ENCODE measurements at regions not wholly inside any gene's neighbourhood (a gene's known extent, or its start where the extent isn't known, plus 50 kb on each side); places are given as distances from the start of the nearest gene placed in this dataset.

GRCh38 chr9:118782790-118783463, 586.3 kb downstream of the BRINP1 start:
- no peaks in the 10 kb centered on the region for H3K9me3 ChIP-seq (ENCODE audit: control insufficient read depth, low read depth, low read length)
- DNase-seq (ENCODE audit: low read depth, low spot score) (no peak), FAIRE-seq (no peak)
- no peaks in the 10 kb centered on the region for H3K4me1 ChIP-seq (ENCODE audit: control insufficient read depth, extremely low read depth, insufficient read depth, low read length)
- H3K9me1 ChIP-seq (ENCODE audit: control insufficient read depth, extremely low read depth, insufficient read depth, low read length): no peaks in the 10 kb centered on the region
- H3K4me2 ChIP-seq (ENCODE audit: control insufficient read depth, extremely low read depth, insufficient read depth, low read depth, low read length): no peak overlapping the region
- no peaks in the 10 kb centered on the region for H3K36me3 ChIP-seq (ENCODE audit: control insufficient read depth in 2 of 2, extremely low read depth in 1 of 2, insufficient read depth in 2 of 2, low read length in 2 of 2)
- no peaks in the 10 kb centered on the region for H3K79me2 ChIP-seq (ENCODE audit: control insufficient read depth, insufficient read depth, low read length)
- no peak overlapping the region for H3K27ac ChIP-seq (ENCODE audit: control insufficient read depth, insufficient read depth, low read length)
- no peak overlapping the region for H2AFZ ChIP-seq (ENCODE audit: control insufficient read depth, low read length)
- no peak overlapping the region for H3K4me3 ChIP-seq (ENCODE audit: control insufficient read depth in 2 of 3, extremely low read depth in 1 of 3, insufficient read depth in 2 of 3, low read depth in 1 of 3, low read length in 3 of 3)
- dilution Hi-C loops (cut with MboI; ENCODE audit: extremely low pct_ligation_motif_present, low sequenced_read_pairs): no loop called here
- H4K20me1 ChIP-seq (ENCODE audit: control insufficient read depth, extremely low read depth, insufficient read depth, low read length): no peaks in the 10 kb centered on the region
- no peak overlapping the region for H3K9ac ChIP-seq (ENCODE audit: control insufficient read depth, extremely low read depth, insufficient read depth, low read length)
- no peaks in the 10 kb centered on the region for H3K27me3 ChIP-seq (ENCODE audit: control insufficient read depth, extremely low read depth, insufficient read depth, low read length)
- no peak for TF ChIP-seq EZH2 (IDR thresholded peaks at IDR 0.05; ENCODE audit: low read length)
- no peak for TF ChIP-seq CTCF (optimal IDR thresholded peaks at IDR 0.05 in 1 of 3, IDR thresholded peaks at IDR 0.05 in 1 of 3, conservative IDR thresholded peaks at IDR 0.05 in 1 of 3; ENCODE audit: extremely low read depth in 1 of 3, insufficient read depth in 2 of 3, low read length in 3 of 3)

- DNase-seq (ENCODE audit: low read depth, low spot score) (no peak), FAIRE-seq (no peak)
- H3K9me1 ChIP-seq (ENCODE audit: control insufficient read depth, extremely low read depth, insufficient read depth, low read length): no peaks in the 10 kb centered on the region
- no peaks in the 10 kb centered on the region for H3K27me3 ChIP-seq (ENCODE audit: control insufficient read depth, extremely low read depth, insufficient read depth, low read length)
- no peak overlapping the region for H3K27ac ChIP-seq (ENCODE audit: control insufficient read depth, insufficient read depth, low read length)
- dilution Hi-C loops (cut with MboI; ENCODE audit: extremely low pct_ligation_motif_present, low sequenced_read_pairs): no loop called here
- TF ChIP-seq CTCF (optimal IDR thresholded peaks at IDR 0.05 in 1 of 3, IDR thresholded peaks at IDR 0.05 in 1 of 3, conservative IDR thresholded peaks at IDR 0.05 in 1 of 3; ENCODE audit: extremely low read depth in 1 of 3, insufficient read depth in 2 of 3, low read length in 3 of 3): no peak
- TF ChIP-seq EZH2 (IDR thresholded peaks at IDR 0.05; ENCODE audit: low read length): no peak
- H2AFZ ChIP-seq (ENCODE audit: control insufficient read depth, low read length): no peak overlapping the region
- H3K4me1 ChIP-seq (ENCODE audit: control insufficient read depth, extremely low read depth, insufficient read depth, low read length): no peaks in the 10 kb centered on the region
- H3K9ac ChIP-seq (ENCODE audit: control insufficient read depth, extremely low read depth, insufficient read depth, low read length): no peak overlapping the region
- H3K9me3 ChIP-seq (ENCODE audit: control insufficient read depth, low read depth, low read length): no peaks in the 10 kb centered on the region
- H3K4me2 ChIP-seq (ENCODE audit: control insufficient read depth, extremely low read depth, insufficient read depth, low read depth, low read length): no peak overlapping the region
- H3K36me3 ChIP-seq (ENCODE audit: control insufficient read depth in 2 of 2, extremely low read depth in 1 of 2, insufficient read depth in 2 of 2, low read length in 2 of 2): no peaks in the 10 kb centered on the region
- no peak overlapping the region for H3K4me3 ChIP-seq (ENCODE audit: control insufficient read depth in 2 of 3, extremely low read depth in 1 of 3, insufficient read depth in 2 of 3, low read depth in 1 of 3, low read length in 3 of 3)
- H3K79me2 ChIP-seq (ENCODE audit: control insufficient read depth, insufficient read depth, low read length): no peaks in the 10 kb centered on the region
- no peaks in the 10 kb centered on the region for H4K20me1 ChIP-seq (ENCODE audit: control insufficient read depth, extremely low read depth, insufficient read depth, low read length)
Measured at GRCh38 chr9:118784033-118784432, 585.2 kb downstream of the BRINP1 start.
